Heart left ventricle (tissue), 16 donors: ENCODE measurements at regions not wholly inside any gene's neighbourhood (a gene's known extent, or its start where the extent isn't known, plus 50 kb on each side); places are given as distances from the start of the nearest gene placed in this dataset.
"Not testable (repeated sequence)": the region's sequence is repeated elsewhere in the genome, so short reads cannot be mapped to it uniquely, and the experiment has no call there.

Experiments used
- ATAC-seq, 4 donors: fragments of 200-7000 bp; cut with Tn5 transposase; one replicate each; pipeline ENCODE4 v1.9.1; 2020 to 2022; ENCODE audit warnings: moderate library complexity in 4 of 4, mild to moderate bottlenecking in 3 of 4, moderate number of reproducible peaks in 1 of 4
- DNase-seq, 5 donors: peaks; one replicate each; pipeline ENCODE4 v3.0.0-alpha.2; 2020
- H3K27ac ChIP-seq, 12 donors: fragments of 200-600 bp; sonication (generic) in 4 of 12; one replicate each; pipeline versions ENCODE4 v1.5.0 to v1.8.0; 2016 to 2022; ENCODE audit warnings: mild to moderate bottlenecking in 2 of 12
- H3K27me3 ChIP-seq, 9 donors: fragments of 200-600 bp; sonication (generic) in 2 of 9; one replicate each; pipeline versions ENCODE4 v1.5.1 to v1.8.0; 2016 to 2022; ENCODE audit warnings: mild to moderate bottlenecking in 3 of 9
- H3K36me3 ChIP-seq, 9 donors: fragments of 200-600 bp; sonication (generic) in 2 of 9; one replicate each; pipeline versions ENCODE4 v1.5.0 to v1.8.0; 2018 to 2022; ENCODE audit warnings: mild to moderate bottlenecking in 2 of 9
- H3K4me1 ChIP-seq, 12 donors: fragments of 200-600 bp; sonication (generic) in 4 of 12; one replicate each; pipeline versions ENCODE4 v1.5.0 to v1.8.0; 2016 to 2022; ENCODE audit warnings: mild to moderate bottlenecking in 3 of 12
- H3K4me3 ChIP-seq, 12 donors: fragments of 200-600 bp; sonication (generic) in 4 of 12; one replicate each; pipeline versions ENCODE4 v1.5.0 to v1.8.0; 2017 to 2022; ENCODE audit warnings: mild to moderate bottlenecking in 9 of 12, moderate library complexity in 4 of 12
- H3K9me3 ChIP-seq, 12 donors: fragments of 200-600 bp; sonication (generic) in 4 of 12; one replicate each; pipeline versions ENCODE4 v1.5.0 to v1.8.0; 2016 to 2022; ENCODE audit warnings: mild to moderate bottlenecking in 1 of 12
- POLR2A ChIP-seq, 2 donors: fragments of 450-650 bp; IDR thresholded peaks; one replicate each; pipeline ENCODE4 v1.6.1; 2017; ENCODE audit warnings: antibody characterized with exemption in 2 of 2, mild to moderate bottlenecking in 2 of 2, moderate library complexity in 2 of 2
- WGBS, 4 donors: extraction: QIAGEN DNeasy Blood & Tissue Kit in 2 of 4; methylation state at CpG; one replicate each; pipeline versions ENCODE4 v1.1.5 to v1.1.7; 2013 to 2018; 5-methylcytosine and 5-hydroxymethylcytosine counted together
- intact Hi-C, 10 donors: fragments of 100-400 bp; cut with DNase I; formaldehyde crosslinking; loops; one replicate each; pipeline versions ENCODE4 v1.11.1 to v1.14.2; 2022
- TF ChIP-seq, protein P1 (sequence below), 12 donors: fragments of 200-600 bp; sonication (generic) in 4 of 12; IDR thresholded peaks; one replicate each; pipeline versions ENCODE4 v1.5.0 to v1.8.0; 2018 to 2022; ENCODE audit warnings: antibody characterized with exemption in 12 of 12, mild to moderate bottlenecking in 5 of 12
- donor health status: ischemic (EF 13 %, LVEDD 7.1; RV severe dilation, severe dysfunction).
- donor health status: healthy with polysubstance abuse.
- donor health status: DM: no; HTN: yes; CAD: no.
- donor health status: DM: no; HTN: no; CAD: no.
- donor health status: ischemic (EF 25% LVEDD 6.9; RV normal size, moderate dysfunction).
- donor health status: ischemic (EF 25% LVEDD 5.7; RV mildly dilated, moderate dysfunction).
- donor health status: healthy.
- donor health status: DM: yes; HTN: yes; CAD: no.
- donor health status: ischemic (EF 35%, LVEDD 5.7; RV mildly dilated, moderate dysfunction).
- donor health status: nonischemic (EF 11% LVEDD 7.7; RV severe dilation, severe dysfunction).
- donor health status: DM: yes; HTN: yes; CAD: no.
- donor health status: PGD.
- donor health status: ischemic (EF 29% LVEDD 5.4; RV normal size, mild dysfunction).
- donor health status: nonischemic (EF 23%, LVEDD 6.1; RV moderate dilation, normal function).

DNA sequence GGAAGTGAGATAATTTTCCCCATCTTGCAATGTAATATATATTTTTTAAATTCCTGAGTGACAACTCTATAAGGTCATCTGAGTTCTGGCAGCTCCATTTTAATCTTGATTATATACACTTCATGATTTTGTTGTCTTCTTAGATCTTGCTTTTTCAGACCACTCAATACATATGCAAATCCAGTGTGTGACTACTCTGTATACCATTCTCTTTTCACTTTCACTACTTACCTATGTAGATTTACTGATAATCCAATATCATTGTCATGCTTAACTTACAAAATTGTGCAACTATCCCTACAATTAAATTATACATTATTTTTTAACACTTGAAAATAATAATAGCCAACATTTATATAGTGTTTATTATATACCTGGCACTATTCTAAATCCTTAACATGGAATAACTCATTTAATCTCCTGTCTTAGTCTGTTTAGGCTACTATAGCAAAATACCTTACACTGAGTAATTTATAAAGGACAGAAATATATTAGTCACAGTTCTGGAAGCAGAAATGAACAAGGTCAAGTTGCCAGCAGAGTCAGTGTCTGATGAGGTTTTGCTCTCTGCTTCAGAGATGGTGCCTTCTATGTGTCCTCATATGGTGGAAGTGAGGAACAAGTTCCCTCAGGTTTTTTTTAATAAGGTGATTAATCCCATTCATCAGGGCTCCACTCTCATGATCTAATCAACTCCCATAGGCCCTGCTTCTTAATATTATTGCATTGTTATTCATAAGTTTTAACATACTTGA lies 338.5 kb downstream of the TUSC7 start:
- Histone ChIP-seq H3K27ac (no peak overlapping the region), H3K4me3 (no peak overlapping the region), H3K4me1 (no peaks in the 10 kb centered on the region), H3K27me3 (no peaks in the 10 kb centered on the region), H3K36me3 (no peaks in the 10 kb centered on the region), H3K9me3 (no peaks in the 10 kb centered on the region)
- intact Hi-C loops: no loop called here
- no peak for DNase-seq
- no peak for TF ChIP-seq POLR2A (IDR thresholded peaks at IDR 0.05)
- TF ChIP-seq, protein P1, sequence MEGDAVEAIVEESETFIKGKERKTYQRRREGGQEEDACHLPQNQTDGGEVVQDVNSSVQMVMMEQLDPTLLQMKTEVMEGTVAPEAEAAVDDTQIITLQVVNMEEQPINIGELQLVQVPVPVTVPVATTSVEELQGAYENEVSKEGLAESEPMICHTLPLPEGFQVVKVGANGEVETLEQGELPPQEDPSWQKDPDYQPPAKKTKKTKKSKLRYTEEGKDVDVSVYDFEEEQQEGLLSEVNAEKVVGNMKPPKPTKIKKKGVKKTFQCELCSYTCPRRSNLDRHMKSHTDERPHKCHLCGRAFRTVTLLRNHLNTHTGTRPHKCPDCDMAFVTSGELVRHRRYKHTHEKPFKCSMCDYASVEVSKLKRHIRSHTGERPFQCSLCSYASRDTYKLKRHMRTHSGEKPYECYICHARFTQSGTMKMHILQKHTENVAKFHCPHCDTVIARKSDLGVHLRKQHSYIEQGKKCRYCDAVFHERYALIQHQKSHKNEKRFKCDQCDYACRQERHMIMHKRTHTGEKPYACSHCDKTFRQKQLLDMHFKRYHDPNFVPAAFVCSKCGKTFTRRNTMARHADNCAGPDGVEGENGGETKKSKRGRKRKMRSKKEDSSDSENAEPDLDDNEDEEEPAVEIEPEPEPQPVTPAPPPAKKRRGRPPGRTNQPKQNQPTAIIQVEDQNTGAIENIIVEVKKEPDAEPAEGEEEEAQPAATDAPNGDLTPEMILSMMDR (IDR thresholded peaks at IDR 0.05): no peak
- no peak for ATAC-seq

DNA sequence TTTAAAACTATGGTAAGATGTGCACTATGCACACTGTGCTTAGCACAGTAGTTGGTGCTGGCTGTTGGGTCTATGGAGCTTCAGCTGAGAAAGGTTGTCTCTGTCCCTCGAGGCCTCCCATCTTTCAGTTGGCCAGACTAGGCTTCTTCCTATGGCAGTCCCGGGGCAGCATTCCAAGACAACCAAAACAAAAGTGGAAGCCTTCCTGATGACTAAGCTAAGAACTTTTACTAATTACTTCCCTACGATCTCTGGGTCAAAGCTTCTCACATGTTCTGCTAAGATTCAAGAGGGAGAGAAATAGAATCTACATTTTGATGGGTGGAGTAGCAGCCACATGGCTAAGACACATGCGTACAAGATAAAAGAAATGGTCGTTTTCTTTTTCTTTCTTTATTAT lies 342.8 kb downstream of the TUSC7 start:
- intact Hi-C loops: no loop called here

DNA sequence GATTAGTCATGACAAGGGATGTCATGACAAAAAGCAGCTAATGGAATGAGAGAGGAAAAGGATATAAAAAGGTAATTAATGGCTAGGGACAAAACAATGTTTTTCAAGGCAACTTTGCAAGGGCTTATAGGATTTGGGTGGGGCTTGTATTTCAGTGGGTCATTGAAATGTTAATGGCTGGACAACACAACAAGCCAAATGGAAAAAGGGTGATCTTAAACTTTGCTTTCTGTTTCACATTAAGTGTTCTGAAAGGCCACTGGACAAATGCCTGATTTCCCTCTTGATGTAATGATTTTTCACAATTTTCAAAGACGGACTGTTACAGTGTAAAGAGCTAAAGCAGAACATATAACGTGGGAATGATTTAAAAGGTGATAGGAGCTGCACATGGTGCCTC lies 345.0 kb downstream of the TUSC7 start:
- TF ChIP-seq, protein P1 (IDR thresholded peaks at IDR 0.05): no peak
- no peak for TF ChIP-seq POLR2A (IDR thresholded peaks at IDR 0.05)
- no peaks in the 10 kb centered on the region for H3K36me3 ChIP-seq
- 73 to 79% (median 76%) methylated on average over 2 of the region's 2 CpGs for WGBS, 4 donors

More for the DNA sequence above, 342.8 kb downstream of the TUSC7 start:
- H3K9me3 ChIP-seq: no peaks in the 10 kb centered on the region
- no peak for TF ChIP-seq POLR2A (IDR thresholded peaks at IDR 0.05)
- TF ChIP-seq, protein P1 (IDR thresholded peaks at IDR 0.05): no peak
- H3K36me3 ChIP-seq: no peaks in the 10 kb centered on the region
- no peak for ATAC-seq
- no peak for DNase-seq
- H3K27me3 ChIP-seq: no peaks in the 10 kb centered on the region
- 62 to 75% (median 70%) methylated on average over 5 of the region's 5 CpGs for WGBS, 4 donors
- no peaks in the 10 kb centered on the region for H3K4me1 ChIP-seq
- H3K4me3 ChIP-seq: no peak overlapping the region
- H3K27ac ChIP-seq: no peak overlapping the region

DNA sequence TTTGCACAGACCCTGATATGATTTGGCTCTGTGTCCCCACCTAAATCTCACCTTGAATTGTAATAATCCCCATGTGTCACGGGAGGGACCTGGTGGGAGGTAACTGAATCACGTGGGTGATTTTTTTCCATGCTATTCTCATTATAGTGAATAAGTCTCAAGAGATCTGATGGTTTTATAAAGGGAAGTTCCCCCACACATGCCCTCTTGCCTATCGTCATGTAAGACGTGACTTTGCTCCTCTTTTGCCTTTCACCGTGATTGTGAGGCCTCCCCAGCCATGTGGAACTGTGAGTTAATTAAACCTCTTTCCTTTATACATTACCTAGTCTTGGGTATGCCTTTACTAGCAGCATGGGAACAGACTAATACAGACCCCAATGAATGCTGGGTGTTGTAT lies 347.4 kb downstream of the TUSC7 start:
- WGBS, 4 donors: 69 to 75% (median 73%) methylated on average over 5 of the region's 5 CpGs
- H3K4me1 ChIP-seq, H3K27me3 ChIP-seq, H3K9me3 ChIP-seq, ATAC-seq, H3K4me3 ChIP-seq, H3K36me3 ChIP-seq, H3K27ac ChIP-seq, DNase-seq, intact Hi-C loops: not testable (repeated sequence)

More for the DNA sequence above, 345.0 kb downstream of the TUSC7 start:
- Histone ChIP-seq H3K9me3 (no peaks in the 10 kb centered on the region), H3K4me3 (no peak overlapping the region), H3K27ac (peak overlapping the region in 1 of 12 donors; percentile 4), H3K4me1 (no peaks in the 10 kb centered on the region), H3K27me3 (no peaks in the 10 kb centered on the region)
- ATAC-seq: no peak
- intact Hi-C loops: no loop called here
- DNase-seq: no peak
